OCI-LY7 (cell line): ENCODE measurements at regions not wholly inside any gene's neighbourhood (a gene's known extent, or its start where the extent isn't known, plus 50 kb on each side); places are given as distances from the start of the nearest gene placed in this dataset.

Source experiments
- BruUV-seq: library from RNA; stranded (reverse); fragments of 400-500 nt; replicated peaks from 2 replicates; lab custom pipeline; 2021; lab: Mats Ljungman, UMichigan
- CTCF ChIA-PET: fragments of 300-600 bp; sonication (Branson Sonifier 250); formaldehyde crosslinking; loops from one replicate; lab custom pipeline; 2022; ENCODE audit warnings: antibody characterized with exemption; ENCODE audit not compliant: unreplicated experiment; lab: Charles Lee
- POLR2A ChIA-PET: fragments of 300-600 bp; sonication (Branson Sonifier 250); formaldehyde crosslinking; loops from one replicate; lab custom pipeline; 2022; ENCODE audit warnings: antibody characterized with exemption; lab: Charles Lee
- DNase-seq: peaks from one replicate; pipeline ENCODE4 v3.0.0-alpha.2; 2015; ENCODE audit warnings: low spot score
- H2AFZ ChIP-seq: fragments of 200-600 bp; sonication (generic), shearing (Covaris generic); 2 replicates; pipeline ENCODE4 v1.6.1; 2014; ENCODE audit warnings: mild to moderate bottlenecking, antibody characterized with exemption, low read length, moderate library complexity
- H3K27ac ChIP-seq: fragments of 200-600 bp; sonication (generic); 2 replicates; pipeline ENCODE4 v1.5.1; 2014; ENCODE audit warnings: mixed run types, low read depth, mild to moderate bottlenecking, moderate library complexity, low read length, inconsistent platforms; ENCODE audit not compliant: poor library complexity, severe bottlenecking
- H3K36me3 ChIP-seq: fragments of 200-600 bp; sonication (generic); 2 replicates; pipeline ENCODE4 v1.6.1; 2014; ENCODE audit warnings: mild to moderate bottlenecking, antibody characterized with exemption, low read length, moderate library complexity, mixed read lengths; ENCODE audit not compliant: insufficient read depth
- H3K4me1 ChIP-seq: fragments of 200-600 bp; sonication (generic); 2 replicates; pipeline ENCODE4 v1.5.1; 2014; ENCODE audit warnings: mild to moderate bottlenecking, low read length; ENCODE audit not compliant: insufficient read depth, poor library complexity, severe bottlenecking
- H3K4me2 ChIP-seq: fragments of 200-600 bp; sonication (generic); 2 replicates; pipeline ENCODE4 v1.6.1; 2014; ENCODE audit warnings: mild to moderate bottlenecking, low read length
- H3K4me3 ChIP-seq: fragments of 200-600 bp; sonication (generic); 2 replicates; pipeline ENCODE4 v1.5.1; 2014; ENCODE audit warnings: mild to moderate bottlenecking, low read depth, low read length; ENCODE audit not compliant: poor library complexity, severe bottlenecking
- H3K79me2 ChIP-seq: fragments of 200-600 bp; sonication (generic); 2 replicates; pipeline ENCODE4 v1.6.1; 2016; ENCODE audit warnings: low read depth, mild to moderate bottlenecking, low read length, moderate library complexity, mixed read lengths; ENCODE audit not compliant: insufficient read depth
- H3K9me2 ChIP-seq: fragments of 200-600 bp; sonication (generic); 2 replicates; pipeline ENCODE4 v1.6.1; 2016; ENCODE audit warnings: mild to moderate bottlenecking, low read length, mixed read lengths; ENCODE audit not compliant: insufficient read depth
- H3K9me3 ChIP-seq: fragments of 200-600 bp; sonication (generic); 2 replicates; pipeline ENCODE4 v1.6.1; 2014; ENCODE audit warnings: mild to moderate bottlenecking, mixed run types, low read length, mixed read lengths
- H4K20me1 ChIP-seq: fragments of 200-600 bp; sonication (generic); 2 replicates; pipeline ENCODE4 v1.6.1; 2014; ENCODE audit warnings: mild to moderate bottlenecking, antibody characterized with exemption, low read length, moderate library complexity, mixed read lengths; ENCODE audit not compliant: insufficient read depth
- CTCF ChIP-seq: fragments of 200-600 bp; sonication (generic); conservative IDR thresholded peaks from 2 replicates; pipeline ENCODE4 v1.5.1; 2014; ENCODE audit warnings: mild to moderate bottlenecking, antibody characterized with exemption, low read length, moderate library complexity, mixed read lengths
- EZH2phosphoT487 ChIP-seq: fragments of 200-600 bp; sonication (generic); IDR thresholded peaks from 2 replicates; pipeline ENCODE4 v1.6.1; 2018; ENCODE audit warnings: low read depth, borderline replicate concordance, mild to moderate bottlenecking, mixed run types, antibody characterized with exemption, low read length, moderate library complexity, mixed read lengths
- intact Hi-C: fragments of 100-400 bp; cut with micrococcal nuclease; formaldehyde crosslinking; loops from one replicate; pipeline ENCODE4 v1.10.0; 2022; ENCODE audit not compliant: unreplicated experiment

- H3K27ac ChIP-seq, result no peak overlapping the region
- ChIA-PET CTCF (no interaction called here), POLR2A (interaction anchor here (0.6 kb wide), 1 partner anchor 63 kb away, joined by 4 read pairs; no protein-coding TSS in a partner anchor)
- no peak for DNase-seq
- H4K20me1 ChIP-seq, result no peaks in the 10 kb centered on the region
- no peaks in the 10 kb centered on the region for H3K9me3 ChIP-seq
- no peak overlapping the region for H3K4me2 ChIP-seq
- no peaks in the 10 kb centered on the region for H3K79me2 ChIP-seq
- no peak overlapping the region for H3K4me3 ChIP-seq
- no peaks in the 10 kb centered on the region for H3K9me2 ChIP-seq
- H3K4me1 ChIP-seq, result no peaks in the 10 kb centered on the region
- TF ChIP-seq CTCF, result no peak
- intact Hi-C loops, result no loop called here
- no peaks in the 10 kb centered on the region for H3K36me3 ChIP-seq
- no peak overlapping the region for H2AFZ ChIP-seq
- no TSS peak for BruUV-seq
Measured at GRCh38 chr10:9437131-9437530, 1382.6 kb downstream of the GATA3 start.

GRCh38 chr10:9443758-9444157 is 1389.3 kb downstream of the GATA3 start:
- H3K27ac ChIP-seq, result no peak overlapping the region
- TF ChIP-seq CTCF, result no peak
- no peak for TF ChIP-seq EZH2phosphoT487
- H3K4me2 ChIP-seq, result no peak overlapping the region
- H3K9me3 ChIP-seq, result no peaks in the 10 kb centered on the region
- no TSS peak for BruUV-seq
- no peaks in the 10 kb centered on the region for H3K36me3 ChIP-seq
- H3K79me2 ChIP-seq, result no peaks in the 10 kb centered on the region
- CTCF ChIA-PET, result no interaction called here
- no peak overlapping the region for H3K4me3 ChIP-seq
- H4K20me1 ChIP-seq, result no peaks in the 10 kb centered on the region
- H3K9me2 ChIP-seq, result no peaks in the 10 kb centered on the region
- H2AFZ ChIP-seq, result no peak overlapping the region
- H3K4me1 ChIP-seq, result no peaks in the 10 kb centered on the region
- no peak for DNase-seq
- intact Hi-C loops, result no loop called here
- POLR2A ChIA-PET, result no interaction called here

GRCh38 chr10:9449530-9449929 is 1395.0 kb downstream of the GATA3 start:
- Histone ChIP-seq H3K79me2 (no peaks in the 10 kb centered on the region), H3K4me2 (no peak overlapping the region), H4K20me1 (no peaks in the 10 kb centered on the region), H3K9me3 (0 out of 2 replicates have a peak, but pooled peaks cover 8% of the 10 kb centered on the region), H2AFZ (no peak overlapping the region), H3K27ac (no peak overlapping the region), H3K36me3 (no peaks in the 10 kb centered on the region), H3K9me2 (no peaks in the 10 kb centered on the region), H3K4me1 (no peaks in the 10 kb centered on the region), H3K4me3 (no peak overlapping the region)
- BruUV-seq, result no TSS peak
- intact Hi-C loops, result no loop called here
- ChIA-PET POLR2A (interaction anchor here (0.5 to 0.7 kb wide), 2 partner anchors 19 to 93 kb away, joined by 3 to 4 read pairs; no protein-coding TSS in a partner anchor), CTCF (no interaction called here)
- TF ChIP-seq CTCF, result no peak
- TF ChIP-seq EZH2phosphoT487, result no peak
- no peak for DNase-seq
